AG10803 (cell line): ENCODE measurements at regions not wholly inside any gene's neighbourhood (a gene's known extent, or its start where the extent isn't known, plus 50 kb on each side); places are given as distances from the start of the nearest gene placed in this dataset.

ENCODE experiments used
- DNase-seq: peaks from one replicate; pipeline ENCODE4 v3.0.0; 2010; ENCODE audit warnings: low read depth
- H3K4me3 ChIP-seq: 2 replicates; pipeline ENCODE4 v1.5.1; 2011; ENCODE audit warnings: mild to moderate bottlenecking, low read length, control low read depth
- TF ChIP-seq, protein P1 (sequence below): conservative IDR thresholded peaks from 2 replicates; pipeline ENCODE4 v1.5.1; 2011; ENCODE audit warnings: mild to moderate bottlenecking, low read length, control low read depth, inconsistent platforms

DNA sequence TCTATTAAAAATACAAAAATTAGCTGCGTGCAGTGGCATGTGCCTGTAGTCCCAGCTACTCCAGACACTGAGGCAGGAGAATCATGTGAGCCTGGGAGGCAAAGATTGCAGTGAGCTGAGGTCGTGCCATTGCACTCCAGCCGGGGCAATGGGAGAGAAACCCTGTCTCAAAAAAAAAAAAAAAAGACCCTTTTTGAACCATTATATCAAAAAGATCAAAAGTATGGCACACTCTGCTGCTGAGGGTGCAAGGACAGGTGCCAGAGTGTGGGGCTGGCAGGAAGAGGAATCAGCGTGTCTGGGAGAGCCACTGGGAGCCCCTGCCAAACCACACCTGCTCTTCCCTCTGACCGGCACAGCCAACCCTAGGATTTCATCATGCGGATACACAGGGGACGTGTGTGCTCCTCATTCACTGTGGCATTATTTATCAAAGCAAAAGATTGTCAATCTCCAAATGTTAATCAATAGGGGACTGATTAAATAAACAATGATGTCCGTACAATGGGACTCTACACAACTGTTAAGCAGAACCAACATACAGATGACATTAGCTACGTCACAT lies 147.3 kb upstream of the TLE3 start:
- DNase-seq = no peak

DNA sequence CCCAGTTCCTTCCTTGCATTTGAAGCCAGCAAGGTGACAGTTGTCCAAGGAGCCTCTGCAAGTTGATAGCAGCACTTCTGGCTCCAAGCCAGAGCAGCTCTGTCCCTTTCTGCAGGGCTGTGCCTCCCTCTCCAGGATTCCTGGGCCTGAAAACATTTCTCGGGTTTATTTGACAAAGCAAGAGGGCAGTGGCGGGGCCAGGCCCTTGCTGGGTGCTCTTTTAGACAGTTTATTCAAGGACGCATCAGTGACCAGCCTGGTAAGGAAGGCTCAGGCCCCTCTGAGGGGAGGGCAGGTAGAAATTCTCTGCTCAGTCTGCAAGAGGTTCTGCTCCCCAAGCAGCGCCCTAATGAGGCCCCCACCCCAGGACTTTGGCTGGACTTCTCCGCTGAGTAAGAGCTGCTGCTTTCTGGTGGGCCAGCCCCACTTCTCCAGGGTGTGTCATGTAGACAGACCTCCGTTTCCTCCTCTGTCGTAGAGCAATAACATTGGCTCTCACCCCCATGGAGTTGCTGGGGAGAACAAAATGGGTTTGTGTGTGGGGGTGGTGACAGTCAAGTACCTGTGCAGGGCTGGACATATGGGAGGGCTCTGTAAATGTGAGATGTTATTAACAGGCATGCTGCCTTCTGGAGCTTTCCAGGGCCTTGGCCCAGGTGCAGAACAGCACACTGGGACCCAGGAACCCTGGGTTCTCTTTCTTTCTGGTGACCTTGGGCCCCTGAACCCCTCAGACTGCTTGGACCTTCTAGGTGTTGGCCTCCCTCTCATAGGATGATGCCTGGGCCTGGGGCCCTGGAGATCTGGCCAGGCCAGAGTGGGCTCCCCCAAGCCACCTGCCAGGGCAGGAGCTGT lies 146.2 kb upstream of the TLE3 start:
- no peak for DNase-seq

More for the DNA sequence above, 147.3 kb upstream of the TLE3 start:
- H3K4me3 ChIP-seq = no peak overlapping the region
- TF ChIP-seq, protein P1, sequence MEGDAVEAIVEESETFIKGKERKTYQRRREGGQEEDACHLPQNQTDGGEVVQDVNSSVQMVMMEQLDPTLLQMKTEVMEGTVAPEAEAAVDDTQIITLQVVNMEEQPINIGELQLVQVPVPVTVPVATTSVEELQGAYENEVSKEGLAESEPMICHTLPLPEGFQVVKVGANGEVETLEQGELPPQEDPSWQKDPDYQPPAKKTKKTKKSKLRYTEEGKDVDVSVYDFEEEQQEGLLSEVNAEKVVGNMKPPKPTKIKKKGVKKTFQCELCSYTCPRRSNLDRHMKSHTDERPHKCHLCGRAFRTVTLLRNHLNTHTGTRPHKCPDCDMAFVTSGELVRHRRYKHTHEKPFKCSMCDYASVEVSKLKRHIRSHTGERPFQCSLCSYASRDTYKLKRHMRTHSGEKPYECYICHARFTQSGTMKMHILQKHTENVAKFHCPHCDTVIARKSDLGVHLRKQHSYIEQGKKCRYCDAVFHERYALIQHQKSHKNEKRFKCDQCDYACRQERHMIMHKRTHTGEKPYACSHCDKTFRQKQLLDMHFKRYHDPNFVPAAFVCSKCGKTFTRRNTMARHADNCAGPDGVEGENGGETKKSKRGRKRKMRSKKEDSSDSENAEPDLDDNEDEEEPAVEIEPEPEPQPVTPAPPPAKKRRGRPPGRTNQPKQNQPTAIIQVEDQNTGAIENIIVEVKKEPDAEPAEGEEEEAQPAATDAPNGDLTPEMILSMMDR = no peak

DNA sequence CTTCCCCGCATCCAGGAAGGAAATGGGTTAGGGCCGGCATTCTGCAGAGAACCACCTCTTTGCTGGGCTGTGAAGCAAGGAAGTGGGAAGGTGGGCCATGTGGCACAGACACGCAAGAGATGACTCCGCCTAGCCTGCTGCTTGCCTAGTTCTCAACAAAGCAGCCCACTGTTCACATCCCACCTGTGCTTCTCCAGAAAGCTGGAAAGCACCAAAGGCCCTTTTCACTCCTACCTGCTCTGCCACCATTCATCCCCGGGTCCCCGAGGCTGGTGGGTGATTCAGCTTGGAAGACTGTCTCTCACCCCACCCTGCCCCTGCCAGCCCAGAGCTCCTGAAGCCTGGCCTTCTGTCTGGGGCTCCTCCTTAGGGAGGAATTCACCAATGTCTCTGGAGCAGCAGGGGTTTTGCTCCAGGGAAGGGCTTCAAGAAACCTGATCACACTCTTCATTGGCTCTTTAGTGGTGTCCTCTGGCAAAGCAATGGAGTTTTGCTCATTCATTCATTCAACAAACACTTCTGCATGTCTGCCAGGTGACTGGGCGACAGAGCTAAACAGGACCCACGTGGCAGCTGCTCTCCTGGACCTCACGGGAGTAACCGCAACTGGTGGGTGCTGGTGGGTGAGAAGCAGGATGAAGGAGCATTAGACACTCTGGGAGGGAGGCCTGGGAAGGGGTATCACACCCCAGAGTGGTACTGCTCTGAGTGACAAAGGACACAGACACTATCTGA lies 145.4 kb upstream of the TLE3 start:
- DNase-seq = no peak
- no peak overlapping the region for H3K4me3 ChIP-seq
- TF ChIP-seq, protein P1 = no peak

More for the DNA sequence above, 146.2 kb upstream of the TLE3 start:
- TF ChIP-seq, protein P1 = no peak
- no peak overlapping the region for H3K4me3 ChIP-seq

DNA sequence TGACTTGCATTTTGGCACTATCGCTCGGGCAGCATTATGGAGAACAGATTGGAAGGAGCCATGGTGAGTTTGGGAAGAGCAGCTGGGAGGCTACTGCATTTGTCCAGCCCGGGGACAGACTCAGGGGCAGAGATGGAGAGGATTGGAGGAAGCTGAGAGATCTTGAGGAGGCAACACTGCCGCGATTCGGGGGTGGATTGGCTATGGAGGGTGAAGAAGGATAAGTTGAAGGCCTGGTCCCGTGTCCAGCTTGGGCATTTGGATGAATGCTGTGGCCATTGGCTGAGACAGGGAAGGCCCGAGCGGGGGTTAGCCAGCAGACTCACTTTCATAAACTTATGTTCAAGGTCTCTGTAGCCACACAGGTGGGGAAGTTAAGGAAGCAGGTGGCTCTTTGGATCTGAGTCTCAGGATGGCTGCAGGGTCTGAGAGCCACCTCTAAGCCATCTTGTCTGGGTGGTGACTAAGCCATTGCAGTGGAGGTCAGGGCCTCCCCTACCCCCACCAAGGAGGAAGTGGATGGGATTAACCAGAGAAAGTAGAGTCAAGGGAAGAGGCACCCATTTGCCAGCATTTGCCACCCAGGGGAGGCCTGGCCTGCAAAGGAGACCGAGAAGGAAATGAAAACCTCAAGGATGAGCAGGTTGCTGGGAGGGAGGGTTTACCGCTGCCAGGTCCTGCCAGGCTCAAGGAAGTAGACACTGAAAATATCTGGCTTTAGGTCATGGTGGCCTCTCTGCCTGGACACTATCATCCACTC lies 144.0 kb upstream of the TLE3 start:
- H3K4me3 ChIP-seq = no peak overlapping the region
- TF ChIP-seq, protein P1 = no peak
- no peak for DNase-seq

DNA sequence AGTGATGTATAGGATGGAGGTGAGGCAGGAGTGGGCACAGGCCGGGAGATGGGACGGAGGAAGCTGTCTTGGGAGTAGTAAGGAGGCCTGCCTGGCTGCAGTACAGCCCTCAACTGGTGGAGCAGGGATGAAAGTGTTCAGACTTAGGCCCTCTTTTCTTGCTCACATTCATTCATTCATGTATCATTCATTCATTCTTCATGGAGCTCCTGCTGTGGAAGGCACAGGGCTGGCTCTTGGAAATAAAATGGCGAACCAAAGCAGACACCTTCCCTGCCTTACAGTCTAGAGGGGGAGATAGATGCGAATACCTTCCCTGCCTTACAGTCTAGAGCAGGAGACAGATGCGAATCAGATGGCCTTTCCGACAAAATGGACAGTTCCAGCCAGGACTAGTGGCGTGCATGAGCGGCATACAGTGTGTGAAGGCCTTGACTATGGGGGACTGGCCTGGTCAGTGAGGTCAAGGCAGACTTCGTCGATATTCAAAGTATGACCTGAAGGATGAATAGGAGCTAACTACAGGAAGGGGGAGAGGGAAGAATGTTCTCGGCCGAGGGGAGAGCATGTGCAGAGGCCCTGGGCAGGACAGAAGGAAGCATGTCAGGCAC lies 143.2 kb upstream of the TLE3 start:
- DNase-seq = no peak
- H3K4me3 ChIP-seq = no peak overlapping the region
- TF ChIP-seq, protein P1 = no peak

DNA sequence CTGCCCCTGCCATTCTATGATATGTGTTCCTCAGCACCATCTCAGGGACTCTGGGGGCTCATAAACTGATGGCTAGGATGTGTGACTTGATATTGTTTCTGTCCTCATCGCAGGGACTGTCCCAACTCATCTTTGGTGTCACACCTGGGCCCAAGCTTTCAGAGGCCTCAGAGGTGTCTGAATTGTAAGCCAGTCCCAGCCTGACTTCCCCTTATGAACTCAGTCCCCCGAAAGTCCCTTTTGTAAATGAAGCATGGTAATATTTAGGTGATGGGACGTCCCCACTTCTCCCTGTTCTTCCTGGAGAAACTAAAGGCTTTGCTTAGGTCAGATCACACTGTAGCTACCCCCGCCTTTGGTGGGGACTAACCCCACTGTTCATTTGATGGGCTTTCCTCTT lies 142.4 kb upstream of the TLE3 start:
- TF ChIP-seq, protein P1 = no peak
- H3K4me3 ChIP-seq = no peak overlapping the region
- no peak for DNase-seq
